GM19239 (cell line): ENCODE measurements at regions not wholly inside any gene's neighbourhood (a gene's known extent, or its start where the extent isn't known, plus 50 kb on each side); places are given as distances from the start of the nearest gene placed in this dataset.

Source experiments
- DNase-seq: peaks from one replicate; pipeline ENCODE4 v3.0.0; 2011; ENCODE audit warnings: low spot score; ENCODE audit not compliant: insufficient read length
- FAIRE-seq: peaks from 2 replicates; lab custom pipeline; 2011; peaks lifted over from hg19 to GRCh38; lab: Jason Lieb, UNC

GRCh38 chr1:18535391-18536210 is 54.9 kb downstream of the KLHDC7A start:
- FAIRE-seq (no peak), DNase-seq (no peak)

- DNase-seq (no peak), FAIRE-seq (no peak)
These were observed 55.6 kb downstream of the KLHDC7A start for GRCh38 chr1:18536356-18536755.

- FAIRE-seq (no peak), DNase-seq (no peak)
These were observed 56.2 kb downstream of the KLHDC7A start for GRCh38 chr1:18536915-18537314.

- no peak for FAIRE-seq
These were observed 56.9 kb downstream of the KLHDC7A start for GRCh38 chr1:18537386-18538306.

GRCh38 chr1:18539171-18539570 is 58.4 kb downstream of the KLHDC7A start:
- FAIRE-seq: no peak
- DNase-seq: no peak

More at GRCh38 chr1:18537386-18538306, 56.9 kb downstream of the KLHDC7A start:
- no peak for DNase-seq

DNA sequence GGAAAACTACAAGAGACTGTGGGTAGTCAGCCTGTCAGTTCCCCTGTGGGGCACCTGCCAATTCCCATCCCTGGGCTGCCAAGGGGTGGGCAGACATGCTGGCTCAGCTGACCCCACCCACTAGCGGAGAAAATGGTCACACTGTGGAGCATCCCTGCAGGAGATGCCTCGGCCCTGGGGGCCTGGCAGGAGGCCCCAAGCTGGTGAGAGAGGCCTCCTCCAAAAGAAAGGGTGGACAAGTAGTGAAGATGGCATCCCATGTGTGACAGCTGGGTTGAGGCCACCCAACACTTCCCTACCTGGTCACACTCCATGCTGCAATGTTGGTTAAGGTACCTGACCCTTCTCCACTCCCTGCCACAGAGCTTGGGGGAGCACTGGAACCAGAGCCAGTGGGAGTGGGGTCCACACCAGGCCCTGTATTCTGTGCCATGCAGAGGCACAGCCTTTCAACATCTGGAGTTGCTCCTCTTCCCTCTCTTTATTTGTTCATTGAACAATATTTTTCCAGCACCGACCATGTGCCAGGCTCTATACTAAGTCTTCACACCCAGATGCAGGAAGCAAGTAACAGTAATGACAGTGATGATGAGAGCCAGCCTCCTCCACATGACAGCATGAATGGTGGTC is 59.5 kb downstream of the KLHDC7A start:
- FAIRE-seq (no peak), DNase-seq (no peak)

- FAIRE-seq (no peak), DNase-seq (no peak)
These were observed 60.5 kb downstream of the KLHDC7A start for GRCh38 chr1:18541046-18541795.

- no peak for FAIRE-seq
- DNase-seq: no peak
These were observed 61.6 kb downstream of the KLHDC7A start for GRCh38 chr1:18542351-18542750.

DNA sequence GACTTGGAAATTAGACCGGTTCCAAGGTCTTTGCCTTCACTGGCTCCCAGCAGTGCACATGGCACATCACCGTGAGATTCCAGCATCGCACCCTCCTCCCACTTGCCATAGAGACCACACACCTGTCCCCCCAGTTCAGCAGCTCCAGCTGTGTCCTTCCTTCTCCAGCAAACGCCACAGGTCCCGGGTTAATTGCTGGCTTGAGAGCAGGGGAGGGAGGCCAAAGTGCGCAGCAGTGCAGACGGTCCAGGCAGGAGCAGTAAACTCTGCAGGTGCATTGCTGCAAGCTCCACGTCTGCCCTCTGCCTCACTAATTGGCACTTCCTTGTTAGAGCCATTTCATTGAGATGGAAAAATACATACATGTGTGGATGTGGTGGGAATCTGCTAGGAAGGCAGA is 65.3 kb downstream of the KLHDC7A start:
- no peak for FAIRE-seq

GRCh38 chr1:18547460-18547859 is 66.7 kb downstream of the KLHDC7A start:
- no peak for DNase-seq
- no peak for FAIRE-seq

More for the DNA sequence above, 65.3 kb downstream of the KLHDC7A start:
- DNase-seq: no peak

DNA sequence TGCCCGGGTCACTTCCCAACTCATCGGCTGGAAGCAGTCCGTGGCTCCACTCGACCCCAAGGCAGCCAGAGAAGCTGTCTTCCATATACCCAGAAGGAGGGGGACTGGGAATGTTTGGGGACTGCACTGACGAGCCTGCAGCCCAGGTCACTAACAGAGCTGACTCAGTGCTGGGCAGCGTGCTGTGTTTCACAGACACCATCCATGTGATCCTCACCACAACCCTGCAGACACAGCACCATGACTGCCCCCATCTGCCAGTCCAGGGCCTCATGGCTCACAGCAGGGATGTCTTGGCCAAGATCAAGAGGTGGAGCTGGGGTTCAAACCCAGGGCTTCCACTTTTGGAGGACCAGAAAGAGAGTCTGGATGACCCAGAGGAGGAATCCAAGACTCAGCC is 67.9 kb downstream of the KLHDC7A start:
- FAIRE-seq (no peak), DNase-seq (no peak)

GRCh38 chr1:18549106-18549505 is 68.4 kb downstream of the KLHDC7A start:
- no peak for FAIRE-seq
- no peak for DNase-seq

DNA sequence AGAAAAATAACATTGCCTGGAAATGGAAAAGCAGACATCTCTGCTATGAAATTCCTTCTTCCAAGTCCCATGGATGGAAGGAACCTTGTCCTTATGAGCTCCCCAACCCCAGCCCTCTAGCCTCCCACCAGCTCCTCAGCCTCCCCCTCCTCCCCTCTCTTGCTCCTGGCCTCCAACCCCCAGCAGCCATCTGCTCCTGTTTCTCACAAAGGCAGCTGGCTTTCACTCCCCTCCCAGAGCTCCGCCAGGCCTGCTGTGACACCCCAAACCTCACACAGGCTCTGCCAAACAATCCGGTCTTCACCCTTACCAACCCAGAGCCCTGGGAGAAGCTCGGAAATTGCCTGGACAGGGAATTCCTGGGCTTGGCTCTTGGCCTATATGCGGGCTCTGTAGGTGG is 69.2 kb downstream of the KLHDC7A start:
- FAIRE-seq: no peak
- DNase-seq: no peak

DNA sequence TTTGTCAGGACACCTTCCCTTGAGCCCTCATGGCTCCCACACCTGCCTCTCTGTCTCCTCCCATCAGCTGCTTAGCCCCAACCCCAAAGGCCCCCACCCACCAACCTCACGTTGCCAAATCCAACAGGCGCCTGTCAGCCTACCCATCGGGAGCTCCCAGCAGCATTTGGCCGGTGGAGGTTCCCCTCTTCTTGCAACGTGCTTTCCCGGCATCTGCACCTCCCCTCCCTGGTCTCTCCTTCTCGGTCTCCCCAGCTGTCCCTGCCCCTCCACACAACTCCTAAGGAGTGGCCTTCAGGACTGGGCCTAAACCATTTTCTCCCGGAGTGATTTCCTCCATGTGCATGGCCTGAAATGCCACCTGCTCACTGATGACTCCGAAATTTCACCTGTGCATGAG is 71.9 kb downstream of the KLHDC7A start:
- DNase-seq (no peak), FAIRE-seq (no peak)

DNA sequence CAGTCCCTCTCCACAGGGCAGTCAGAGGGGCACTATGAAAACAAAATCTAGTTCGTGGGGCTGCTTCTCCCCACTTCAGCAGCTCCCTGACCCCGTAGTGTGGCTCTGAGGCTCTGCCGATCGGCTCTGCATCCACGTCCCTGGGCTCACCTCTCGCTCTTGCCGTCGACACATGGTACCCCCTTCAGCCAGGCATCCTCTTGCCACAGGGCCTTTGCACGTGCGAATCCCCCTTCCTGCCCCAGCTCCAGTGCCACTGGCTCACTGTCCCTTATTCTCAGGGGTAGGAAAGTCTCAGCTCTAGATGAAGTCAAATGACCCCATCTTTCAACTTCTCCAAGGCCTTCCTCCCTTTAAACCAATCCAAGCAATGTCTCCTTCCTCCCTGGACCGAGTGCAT is 72.7 kb downstream of the KLHDC7A start:
- FAIRE-seq (no peak), DNase-seq (no peak)

GRCh38 chr1:18554099-18554498 is 73.4 kb downstream of the KLHDC7A start:
- no peak for FAIRE-seq

DNA sequence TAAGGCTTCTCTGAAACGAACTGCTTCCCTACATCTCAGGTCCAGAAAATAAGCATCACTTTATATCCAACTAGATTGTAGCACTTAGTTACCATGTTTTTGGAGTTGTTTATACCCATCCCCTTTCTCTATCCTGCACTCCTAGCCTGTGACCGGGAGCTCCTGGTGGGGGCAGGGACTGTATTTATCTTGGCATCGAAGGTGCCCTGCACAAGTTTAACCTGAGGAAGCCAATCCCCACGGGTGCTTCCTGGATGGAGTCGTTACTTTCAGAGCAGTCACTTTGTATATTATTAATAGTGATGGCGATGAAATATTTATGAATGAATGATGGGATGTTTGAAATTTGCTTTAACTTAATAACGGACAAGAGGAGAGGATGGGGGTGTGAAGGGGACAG is 73.9 kb downstream of the KLHDC7A start:
- DNase-seq (no peak), FAIRE-seq (no peak)

More at GRCh38 chr1:18554099-18554498, 73.4 kb downstream of the KLHDC7A start:
- DNase-seq: no peak

DNA sequence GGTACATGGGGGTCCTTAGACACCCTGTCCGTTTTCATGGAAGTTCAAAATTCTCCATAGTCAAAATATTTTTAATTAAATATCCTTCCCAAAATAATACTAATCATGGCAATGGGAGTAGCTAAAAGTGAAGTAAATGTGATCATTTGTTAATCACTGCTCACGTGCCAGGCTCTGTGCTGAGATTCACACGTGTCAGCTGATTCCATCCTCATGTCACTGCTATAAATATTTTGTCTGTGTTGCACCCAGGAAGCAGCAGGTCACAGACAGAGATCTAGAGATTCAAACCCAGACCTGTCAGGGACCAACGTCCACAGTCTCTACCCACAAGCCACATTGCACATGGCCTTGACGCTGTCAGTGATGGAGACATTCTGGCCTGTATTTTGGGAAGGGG is 74.3 kb downstream of the KLHDC7A start:
- no peak for DNase-seq

GRCh38 chr1:18556364-18556763 is 74.3 kb upstream of the PAX7 start:
- DNase-seq (no peak), FAIRE-seq (peak; percentile 23)

More for the DNA sequence above, 74.3 kb downstream of the KLHDC7A start:
- no peak for FAIRE-seq
